ENCODE measurements at regions not wholly inside any gene's neighbourhood (a gene's known extent, or its start where the extent isn't known, plus 50 kb on each side); places are given as distances from the start of the nearest gene placed in this dataset.

- POLR2A ChIA-PET, result no interaction called here
- H3K27ac ChIP-seq (ENCODE audit: low read length), result no peak overlapping the region
- no peaks in the 10 kb centered on the region for H3K27me3 ChIP-seq (ENCODE audit: control insufficient read depth, insufficient read depth, low read length)
- no peak overlapping the region for H3K4me3 ChIP-seq (ENCODE audit: low read depth in 2 of 2, low read length in 2 of 2)
- intact Hi-C loops (cut with micrococcal nuclease; ENCODE audit: unreplicated experiment), result no loop called here
- H3K4me1 ChIP-seq (ENCODE audit: control insufficient read depth, insufficient read depth, low read length), result no peaks in the 10 kb centered on the region
- BruUV-seq (replicated peaks), result no TSS peak
- ATAC-seq (no peak), DNase-seq (ENCODE audit: low read depth, low spot score) (no peak)
- CTCF ChIA-PET, result no interaction called here
- TF ChIP-seq, protein P1, sequence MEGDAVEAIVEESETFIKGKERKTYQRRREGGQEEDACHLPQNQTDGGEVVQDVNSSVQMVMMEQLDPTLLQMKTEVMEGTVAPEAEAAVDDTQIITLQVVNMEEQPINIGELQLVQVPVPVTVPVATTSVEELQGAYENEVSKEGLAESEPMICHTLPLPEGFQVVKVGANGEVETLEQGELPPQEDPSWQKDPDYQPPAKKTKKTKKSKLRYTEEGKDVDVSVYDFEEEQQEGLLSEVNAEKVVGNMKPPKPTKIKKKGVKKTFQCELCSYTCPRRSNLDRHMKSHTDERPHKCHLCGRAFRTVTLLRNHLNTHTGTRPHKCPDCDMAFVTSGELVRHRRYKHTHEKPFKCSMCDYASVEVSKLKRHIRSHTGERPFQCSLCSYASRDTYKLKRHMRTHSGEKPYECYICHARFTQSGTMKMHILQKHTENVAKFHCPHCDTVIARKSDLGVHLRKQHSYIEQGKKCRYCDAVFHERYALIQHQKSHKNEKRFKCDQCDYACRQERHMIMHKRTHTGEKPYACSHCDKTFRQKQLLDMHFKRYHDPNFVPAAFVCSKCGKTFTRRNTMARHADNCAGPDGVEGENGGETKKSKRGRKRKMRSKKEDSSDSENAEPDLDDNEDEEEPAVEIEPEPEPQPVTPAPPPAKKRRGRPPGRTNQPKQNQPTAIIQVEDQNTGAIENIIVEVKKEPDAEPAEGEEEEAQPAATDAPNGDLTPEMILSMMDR (IDR thresholded peaks at IDR 0.05), result no peak
- no peak for TF ChIP-seq REST (IDR thresholded peaks at IDR 0.05; ENCODE audit: insufficient read depth in 1 of 2, low read depth in 2 of 2, low read length in 1 of 2)
- no peak for TF ChIP-seq SIN3A (IDR thresholded peaks at IDR 0.05; ENCODE audit: borderline replicate concordance, insufficient read depth, low read depth, low read length)
- no peak for TF ChIP-seq POLR2AphosphoS5 (IDR thresholded peaks at IDR 0.05; ENCODE audit: low read depth, low read length)
- no peak for TF ChIP-seq TCF7L2 (IDR thresholded peaks at IDR 0.05; ENCODE audit: low read depth, low read length)
- in situ Hi-C loops (cut with HindIII; ENCODE audit: low pct_unique_long_range_greater_than_20kb, low sequenced_read_pairs), result no loop called here
- no peaks in the 10 kb centered on the region for H3K9me3 ChIP-seq (ENCODE audit: control insufficient read depth, insufficient read depth, low read depth, low read length)
- H3K36me3 ChIP-seq (ENCODE audit: control insufficient read depth, insufficient read depth, low read length), result no peaks in the 10 kb centered on the region
Measured at GRCh38 chr14:87547536-87547935, 445.4 kb downstream of the GALC start.

DNA sequence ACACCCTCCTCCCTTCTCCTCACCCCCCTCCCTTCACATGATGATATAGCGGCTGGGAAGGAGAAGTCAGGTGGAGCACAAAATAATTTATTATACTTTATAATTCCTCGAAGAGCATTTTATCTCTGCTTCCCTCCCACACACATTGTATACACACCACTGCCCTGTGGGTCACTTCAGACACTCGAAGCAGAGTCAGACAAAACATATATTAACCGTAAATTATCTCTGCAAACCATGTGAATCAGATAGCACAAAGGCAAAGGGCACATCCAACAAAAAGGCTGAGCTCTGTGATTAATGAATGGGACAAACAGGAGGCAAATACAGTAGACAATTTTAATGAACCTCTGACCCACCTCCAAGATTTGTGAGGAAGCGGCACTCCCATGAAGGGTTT lies 450.7 kb downstream of the GALC start:
- ATAC-seq, result no peak
- BruUV-seq (replicated peaks), result no TSS peak
- no peaks in the 10 kb centered on the region for H3K4me1 ChIP-seq (ENCODE audit: control insufficient read depth, insufficient read depth, low read length)
- H3K4me3 ChIP-seq (ENCODE audit: low read depth in 2 of 2, low read length in 2 of 2), result no peak overlapping the region
- intact Hi-C loops (cut with micrococcal nuclease; ENCODE audit: unreplicated experiment) (no loop called here), in situ Hi-C loops (cut with HindIII; ENCODE audit: low pct_unique_long_range_greater_than_20kb, low sequenced_read_pairs) (no loop called here)
- H3K27ac ChIP-seq (ENCODE audit: low read length), result no peak overlapping the region
- no peaks in the 10 kb centered on the region for H3K36me3 ChIP-seq (ENCODE audit: control insufficient read depth, insufficient read depth, low read length)
- ChIA-PET POLR2A (no interaction called here), CTCF (no interaction called here)
- no peak for TF ChIP-seq POLR2AphosphoS5 (IDR thresholded peaks at IDR 0.05; ENCODE audit: low read depth, low read length)
- no peak for TF ChIP-seq TCF7L2 (IDR thresholded peaks at IDR 0.05; ENCODE audit: low read depth, low read length)
- TF ChIP-seq, protein P1 (IDR thresholded peaks at IDR 0.05), result no peak
- no peak for TF ChIP-seq SIN3A (IDR thresholded peaks at IDR 0.05; ENCODE audit: borderline replicate concordance, insufficient read depth, low read depth, low read length)
- no peak for TF ChIP-seq REST (IDR thresholded peaks at IDR 0.05; ENCODE audit: insufficient read depth in 1 of 2, low read depth in 2 of 2, low read length in 1 of 2)
- no peaks in the 10 kb centered on the region for H3K27me3 ChIP-seq (ENCODE audit: control insufficient read depth, insufficient read depth, low read length)
- no peak for DNase-seq (ENCODE audit: low read depth, low spot score)
- H3K9me3 ChIP-seq (ENCODE audit: control insufficient read depth, insufficient read depth, low read depth, low read length), result no peaks in the 10 kb centered on the region

Measured in Panc1 (cell line).